ENCODE measurements at regions not wholly inside any gene's neighbourhood (a gene's known extent, or its start where the extent isn't known, plus 50 kb on each side); places are given as distances from the start of the nearest gene placed in this dataset.

DNA sequence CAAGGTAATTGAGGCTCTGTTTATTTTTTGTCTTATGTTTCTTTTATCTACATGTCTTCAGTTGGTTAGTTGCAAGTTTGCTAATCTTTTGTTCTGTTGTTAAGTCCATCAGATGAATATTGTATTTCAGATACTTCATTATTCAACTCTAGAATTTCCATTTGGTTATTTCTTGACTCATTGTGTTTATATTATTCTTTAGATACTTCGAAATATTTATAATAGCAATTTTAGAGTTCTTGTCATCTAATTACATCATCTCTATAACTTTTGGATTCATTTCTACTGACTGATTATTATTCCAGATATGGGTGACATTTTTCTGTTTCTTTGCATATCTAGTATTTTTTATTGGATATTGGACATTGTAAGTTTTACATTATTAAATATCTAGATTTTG lies 405.6 kb downstream of the PLPP3 start:
- no peak for TF ChIP-seq EZH2phosphoT487 (IDR thresholded peaks at IDR 0.05; ENCODE audit: borderline replicate concordance)
- TF ChIP-seq, protein P1, sequence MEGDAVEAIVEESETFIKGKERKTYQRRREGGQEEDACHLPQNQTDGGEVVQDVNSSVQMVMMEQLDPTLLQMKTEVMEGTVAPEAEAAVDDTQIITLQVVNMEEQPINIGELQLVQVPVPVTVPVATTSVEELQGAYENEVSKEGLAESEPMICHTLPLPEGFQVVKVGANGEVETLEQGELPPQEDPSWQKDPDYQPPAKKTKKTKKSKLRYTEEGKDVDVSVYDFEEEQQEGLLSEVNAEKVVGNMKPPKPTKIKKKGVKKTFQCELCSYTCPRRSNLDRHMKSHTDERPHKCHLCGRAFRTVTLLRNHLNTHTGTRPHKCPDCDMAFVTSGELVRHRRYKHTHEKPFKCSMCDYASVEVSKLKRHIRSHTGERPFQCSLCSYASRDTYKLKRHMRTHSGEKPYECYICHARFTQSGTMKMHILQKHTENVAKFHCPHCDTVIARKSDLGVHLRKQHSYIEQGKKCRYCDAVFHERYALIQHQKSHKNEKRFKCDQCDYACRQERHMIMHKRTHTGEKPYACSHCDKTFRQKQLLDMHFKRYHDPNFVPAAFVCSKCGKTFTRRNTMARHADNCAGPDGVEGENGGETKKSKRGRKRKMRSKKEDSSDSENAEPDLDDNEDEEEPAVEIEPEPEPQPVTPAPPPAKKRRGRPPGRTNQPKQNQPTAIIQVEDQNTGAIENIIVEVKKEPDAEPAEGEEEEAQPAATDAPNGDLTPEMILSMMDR (conservative IDR thresholded peaks at IDR 0.05; ENCODE audit: low read length) = no peak

Data from Loucy (cell line).